Jurkat, Clone E6-1 (cell line): ENCODE measurements at regions not wholly inside any gene's neighbourhood (a gene's known extent, or its start where the extent isn't known, plus 50 kb on each side); places are given as distances from the start of the nearest gene placed in this dataset.

Experiments used
- DNase-seq: peaks from one replicate; pipeline ENCODE4 v3.0.0-alpha.2; 2011; ENCODE audit warnings: low read depth, low spot score
- H3K4me3 ChIP-seq: 2 replicates; pipeline ENCODE4 v1.5.1; 2011; ENCODE audit warnings: mild to moderate bottlenecking, low read length, control low read depth, moderate library complexity

- no peak for DNase-seq
- no peak overlapping the region for H3K4me3 ChIP-seq
These were observed 356.6 kb upstream of the CELF4 start for GRCh38 chr18:37922162-37922561.

- no peak overlapping the region for H3K4me3 ChIP-seq
- DNase-seq, result no peak
These were observed 355.3 kb upstream of the CELF4 start for GRCh38 chr18:37920865-37921264.

- no peak overlapping the region for H3K4me3 ChIP-seq
- DNase-seq, result no peak
These were observed 347.5 kb upstream of the CELF4 start for GRCh38 chr18:37913051-37913450.

- no peak overlapping the region for H3K4me3 ChIP-seq
- no peak for DNase-seq
These were observed 336.7 kb upstream of the CELF4 start for GRCh38 chr18:37902344-37902743.

- DNase-seq, result no peak
- no peak overlapping the region for H3K4me3 ChIP-seq
These were observed 334.7 kb upstream of the CELF4 start for GRCh38 chr18:37900326-37900725.

GRCh38 chr18:37889963-37890362, 324.4 kb upstream of the CELF4 start:
- no peak for DNase-seq
- H3K4me3 ChIP-seq, result no peak overlapping the region

GRCh38 chr18:37874721-37875120, 309.1 kb upstream of the CELF4 start:
- DNase-seq, result no peak
- no peak overlapping the region for H3K4me3 ChIP-seq

GRCh38 chr18:37873416-37873815, 307.8 kb upstream of the CELF4 start:
- H3K4me3 ChIP-seq, result no peak overlapping the region
- no peak for DNase-seq

GRCh38 chr18:37872562-37872961, 307.0 kb upstream of the CELF4 start:
- H3K4me3 ChIP-seq, result no peak overlapping the region
- DNase-seq, result no peak

GRCh38 chr18:37871561-37871960, 306.0 kb upstream of the CELF4 start:
- no peak overlapping the region for H3K4me3 ChIP-seq
- no peak for DNase-seq

GRCh38 chr18:37869051-37869450, 303.5 kb upstream of the CELF4 start:
- no peak overlapping the region for H3K4me3 ChIP-seq
- no peak for DNase-seq

GRCh38 chr18:37864122-37864521, 298.5 kb upstream of the CELF4 start:
- no peak overlapping the region for H3K4me3 ChIP-seq
- no peak for DNase-seq

- no peak for DNase-seq
- H3K4me3 ChIP-seq, result no peak overlapping the region
These were observed 296.4 kb upstream of the CELF4 start for GRCh38 chr18:37861981-37862380.

- no peak overlapping the region for H3K4me3 ChIP-seq
- DNase-seq, result no peak
These were observed 288.8 kb upstream of the CELF4 start for GRCh38 chr18:37854396-37854795.

GRCh38 chr18:37853706-37854105, 288.1 kb upstream of the CELF4 start:
- no peak for DNase-seq
- H3K4me3 ChIP-seq, result no peak overlapping the region

GRCh38 chr18:37852464-37852863, 286.9 kb upstream of the CELF4 start:
- no peak for DNase-seq
- H3K4me3 ChIP-seq, result no peak overlapping the region

GRCh38 chr18:37847544-37847943, 281.9 kb upstream of the CELF4 start:
- DNase-seq, result peak; percentile 4
- H3K4me3 ChIP-seq, result no peak overlapping the region

GRCh38 chr18:37846996-37847395, 281.4 kb upstream of the CELF4 start:
- no peak for DNase-seq

GRCh38 chr18:37845498-37845897, 279.9 kb upstream of the CELF4 start:
- H3K4me3 ChIP-seq, result no peak overlapping the region
- DNase-seq, result no peak

More at GRCh38 chr18:37846996-37847395, 281.4 kb upstream of the CELF4 start:
- no peak overlapping the region for H3K4me3 ChIP-seq

- no peak for DNase-seq
- H3K4me3 ChIP-seq, result no peak overlapping the region
These were observed 278.8 kb upstream of the CELF4 start for GRCh38 chr18:37844209-37844970.

GRCh38 chr18:37838083-37838482, 272.5 kb upstream of the CELF4 start:
- no peak overlapping the region for H3K4me3 ChIP-seq
- no peak for DNase-seq
